GM19463 (cell line): ENCODE measurements at regions not wholly inside any gene's neighbourhood (a gene's known extent, or its start where the extent isn't known, plus 50 kb on each side); places are given as distances from the start of the nearest gene placed in this dataset.

Experiments used
- ATAC-seq: cut with Tn5 transposase; IDR thresholded peaks from one replicate; pipeline ENCODE4 v1.9.1; 2021; ENCODE audit warnings: mild to moderate bottlenecking, moderate library complexity; ENCODE audit not compliant: unreplicated experiment

DNA sequence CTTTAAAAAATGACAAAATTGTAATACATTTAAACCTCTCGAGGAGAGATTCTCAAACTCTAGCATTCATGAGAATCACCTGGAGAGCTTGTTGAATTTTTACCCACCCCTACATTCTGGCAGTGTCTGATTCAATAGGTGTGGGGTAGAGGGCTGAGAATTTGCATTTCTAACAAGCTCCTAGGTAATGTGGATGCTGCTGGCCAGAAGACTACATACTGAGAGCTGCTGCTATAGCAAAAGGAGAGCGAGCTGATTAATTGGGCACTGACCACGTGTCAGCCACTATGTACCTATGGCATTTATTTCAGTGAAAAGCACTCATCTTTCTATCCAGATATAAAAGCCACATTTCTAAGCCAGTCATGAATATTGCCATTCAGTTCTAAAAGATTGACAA lies 169.0 kb upstream of the NRSN1 start:
- no peak for ATAC-seq

DNA sequence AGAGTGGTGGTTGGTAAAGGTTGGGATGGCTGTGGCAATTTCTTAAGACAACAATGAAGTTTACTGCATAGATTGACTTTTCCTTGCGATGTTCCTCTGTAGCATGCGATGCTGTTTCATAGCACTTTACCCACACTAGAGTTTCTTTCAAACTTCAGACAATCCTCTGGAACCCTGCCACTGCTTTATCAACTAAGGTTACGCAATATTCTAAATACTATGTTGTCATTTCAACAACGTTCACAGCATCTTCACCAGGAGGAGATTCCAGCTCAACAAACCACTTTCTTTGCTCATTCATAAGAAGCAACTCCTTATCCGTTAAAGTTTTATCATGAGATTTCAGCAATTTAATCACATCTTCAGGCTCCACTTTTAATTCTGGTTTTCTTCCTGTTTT lies 161.2 kb upstream of the NRSN1 start:
- no peak for ATAC-seq

DNA sequence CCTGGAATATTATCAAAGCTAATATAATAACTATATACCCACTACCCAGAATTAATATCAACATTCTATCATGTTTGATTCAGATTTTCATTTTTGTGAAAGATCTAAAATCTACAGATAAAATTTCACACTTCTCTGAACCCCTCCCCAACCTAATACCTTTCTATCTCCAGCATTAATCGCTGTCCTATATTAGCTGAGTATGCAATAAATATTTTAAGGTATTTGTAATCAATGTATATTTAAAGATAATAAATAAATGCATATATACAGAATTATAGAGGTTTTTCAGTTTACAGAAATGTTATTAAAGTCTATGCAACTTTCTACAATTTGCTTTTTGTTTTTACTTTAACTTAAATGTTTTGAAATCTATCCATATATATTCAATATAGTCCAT lies 156.7 kb upstream of the NRSN1 start:
- no peak for ATAC-seq

DNA sequence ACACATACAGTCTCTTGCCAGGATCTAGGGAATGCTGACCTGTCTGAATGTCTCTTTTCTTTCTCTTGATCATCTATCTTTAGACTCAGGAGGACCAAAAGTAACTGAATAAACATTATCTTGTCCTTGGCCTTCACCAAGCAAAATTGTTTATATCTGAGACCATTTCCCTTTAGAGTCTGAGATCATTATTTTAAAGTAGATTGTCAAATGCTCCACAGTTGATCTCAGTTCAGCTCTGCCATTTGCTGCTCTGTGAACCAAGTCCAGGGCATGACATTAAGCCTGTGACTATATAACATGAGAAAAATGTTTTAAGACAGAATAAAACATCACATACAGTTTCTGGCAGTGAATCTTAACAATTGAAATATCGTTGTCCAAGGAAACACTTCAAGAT lies 148.3 kb upstream of the NRSN1 start:
- ATAC-seq: no peak

DNA sequence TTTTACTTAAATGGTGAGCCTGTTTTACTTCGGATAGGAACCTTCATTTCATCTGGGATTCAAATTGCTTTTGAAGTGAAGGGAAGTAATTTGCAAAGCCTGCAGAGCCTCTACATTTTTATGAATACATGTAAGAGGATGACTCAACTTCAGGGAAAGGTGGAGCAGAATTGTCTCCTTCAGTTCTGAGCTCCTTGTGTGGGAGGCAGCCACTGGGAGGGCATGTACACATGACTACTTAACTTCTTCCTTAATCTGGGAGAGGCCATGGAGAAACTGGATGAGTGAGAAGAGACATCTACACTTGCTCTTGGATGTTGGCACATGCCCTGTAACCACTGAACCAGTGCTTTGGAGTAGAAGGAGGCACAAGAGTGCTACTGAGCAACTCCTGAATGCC lies 145.1 kb upstream of the NRSN1 start:
- no peak for ATAC-seq

DNA sequence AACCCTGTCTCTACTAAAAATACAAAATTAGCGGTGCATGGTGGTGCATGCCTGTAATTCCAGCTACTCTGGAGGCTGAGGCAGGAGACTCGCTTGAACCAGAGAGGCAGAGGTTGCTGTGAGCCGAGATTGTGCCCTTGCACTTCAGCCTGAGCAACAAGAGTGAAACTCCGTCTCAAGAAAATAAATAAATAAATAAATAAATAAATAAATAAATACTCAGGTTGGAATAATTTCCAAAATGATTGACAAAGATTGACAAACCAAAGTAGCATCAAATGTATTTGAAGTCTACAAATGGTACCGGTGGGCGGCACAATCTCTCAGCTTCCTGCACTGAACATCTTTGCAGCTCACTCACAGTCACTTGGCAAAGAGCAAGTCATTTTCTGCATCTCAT lies 144.1 kb upstream of the NRSN1 start:
- no peak for ATAC-seq

DNA sequence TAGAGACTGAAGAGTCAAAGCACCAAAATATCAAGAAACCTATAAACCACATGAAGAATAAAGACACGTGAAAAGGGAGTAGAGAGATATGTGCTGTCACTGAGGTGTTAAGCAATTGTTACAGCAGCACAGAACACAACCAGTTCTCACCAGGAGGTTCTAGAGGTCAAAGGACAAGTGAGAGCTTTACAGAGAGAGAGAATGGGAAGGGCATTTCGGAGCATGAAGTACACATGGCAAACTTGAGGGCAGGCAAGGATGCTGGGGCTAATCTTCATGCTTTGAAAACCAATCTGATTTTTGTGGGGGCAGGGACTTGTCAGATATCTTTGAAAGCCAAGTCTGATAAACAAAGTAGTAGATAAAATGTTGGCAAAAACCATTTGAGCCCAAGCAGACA lies 142.3 kb upstream of the NRSN1 start:
- no peak for ATAC-seq

DNA sequence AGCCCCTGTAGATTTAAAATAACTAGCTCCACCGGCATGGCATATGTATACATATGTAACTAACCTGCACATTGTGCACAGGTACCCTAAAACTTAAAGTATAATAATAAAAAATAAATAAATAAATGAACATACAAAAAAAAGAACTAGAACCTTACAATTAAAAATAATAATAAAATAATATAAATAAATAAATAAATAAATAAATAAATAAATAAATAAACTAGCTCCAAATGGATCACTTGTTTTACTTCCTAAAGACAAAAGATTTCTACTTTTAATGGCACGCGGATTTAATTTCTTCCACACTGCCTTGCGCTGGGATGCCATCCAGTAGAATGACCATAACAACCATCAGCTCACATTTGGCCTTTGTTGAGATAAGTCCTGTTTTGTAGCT lies 141.0 kb upstream of the NRSN1 start:
- no peak for ATAC-seq

DNA sequence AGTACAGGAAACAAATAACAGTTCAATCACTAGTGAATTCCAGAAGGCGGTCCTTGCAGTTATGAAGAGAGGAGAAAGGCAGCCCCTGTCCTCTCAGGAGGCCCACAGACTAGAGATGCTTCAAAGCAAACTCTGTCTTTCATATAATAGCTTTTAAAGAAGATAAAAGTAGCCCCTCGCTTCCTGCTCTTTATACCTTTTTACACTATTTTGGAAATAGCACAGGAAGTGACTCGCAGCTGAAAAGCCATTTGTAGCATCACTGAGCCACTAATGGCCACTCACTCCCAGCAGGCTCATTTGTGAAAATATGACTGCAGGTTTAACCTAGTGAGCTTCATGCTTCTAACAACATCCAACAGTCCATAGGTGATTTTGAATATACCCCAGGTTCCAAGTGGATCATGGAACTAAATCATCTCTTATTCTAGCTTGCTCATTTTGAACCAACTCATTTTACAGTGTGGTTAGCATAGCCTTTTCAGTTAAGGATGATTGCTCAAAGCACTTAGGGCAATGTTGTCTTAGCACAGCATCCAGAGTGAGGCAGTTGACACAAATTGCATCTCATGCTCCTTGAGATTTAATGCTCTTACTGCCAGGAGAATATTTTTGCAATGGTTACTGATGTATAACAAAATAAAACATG lies 136.0 kb upstream of the NRSN1 start:
- ATAC-seq: no peak

DNA sequence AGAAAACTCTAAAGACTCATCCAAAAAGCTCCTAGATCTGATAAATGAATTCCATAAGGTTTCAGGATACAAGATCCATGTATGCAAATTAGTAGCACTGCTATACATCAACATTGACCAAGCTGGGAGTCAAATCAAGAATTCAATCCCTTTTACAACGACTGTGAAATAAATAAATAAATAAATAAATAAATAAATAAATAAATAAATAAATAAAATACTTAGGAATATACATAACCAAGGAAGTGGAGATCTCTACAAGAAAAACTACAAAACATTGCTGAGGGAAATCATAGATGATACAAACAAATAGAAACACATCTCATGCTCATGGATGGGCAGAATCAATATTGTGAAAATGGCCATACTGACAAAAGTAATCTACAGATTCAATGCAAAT lies 132.0 kb upstream of the NRSN1 start:
- ATAC-seq: no peak

DNA sequence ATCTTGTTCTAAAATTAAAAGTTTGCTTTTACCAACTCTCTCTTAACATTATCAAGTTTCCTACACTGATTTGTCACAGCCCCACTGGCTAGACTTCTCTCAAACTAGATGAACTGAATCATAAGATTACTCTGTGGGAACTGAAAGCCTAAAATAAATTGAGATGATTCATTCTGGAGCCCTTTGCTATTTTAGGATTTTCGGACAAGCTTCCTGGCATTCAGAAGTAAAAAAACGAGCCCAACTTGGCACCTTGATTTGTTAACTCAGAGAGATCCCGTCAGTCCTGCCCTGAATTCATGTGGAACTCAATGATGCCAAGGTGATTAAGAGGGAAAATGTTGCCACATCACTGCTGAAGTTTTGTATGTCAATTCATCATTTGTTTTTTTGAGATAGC lies 122.0 kb upstream of the NRSN1 start:
- no peak for ATAC-seq

DNA sequence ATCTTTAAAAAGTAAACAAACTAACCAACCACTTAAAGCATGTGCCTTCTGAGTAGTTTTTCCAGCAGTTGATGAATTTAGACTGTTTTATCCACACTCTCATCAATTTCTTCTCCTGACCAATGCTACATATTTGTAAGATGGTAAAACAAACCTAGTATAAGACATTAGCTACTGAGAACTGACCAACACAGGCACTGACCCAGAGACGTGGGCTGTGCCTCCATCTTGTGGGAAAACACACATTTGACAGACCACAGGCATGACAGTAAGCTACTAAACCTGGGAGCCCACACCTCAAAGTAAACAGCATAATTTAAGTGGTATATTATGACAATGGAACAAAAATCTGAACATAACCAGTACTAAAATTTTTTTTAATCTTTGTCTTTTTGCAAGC lies 121.4 kb upstream of the NRSN1 start:
- ATAC-seq: no peak

DNA sequence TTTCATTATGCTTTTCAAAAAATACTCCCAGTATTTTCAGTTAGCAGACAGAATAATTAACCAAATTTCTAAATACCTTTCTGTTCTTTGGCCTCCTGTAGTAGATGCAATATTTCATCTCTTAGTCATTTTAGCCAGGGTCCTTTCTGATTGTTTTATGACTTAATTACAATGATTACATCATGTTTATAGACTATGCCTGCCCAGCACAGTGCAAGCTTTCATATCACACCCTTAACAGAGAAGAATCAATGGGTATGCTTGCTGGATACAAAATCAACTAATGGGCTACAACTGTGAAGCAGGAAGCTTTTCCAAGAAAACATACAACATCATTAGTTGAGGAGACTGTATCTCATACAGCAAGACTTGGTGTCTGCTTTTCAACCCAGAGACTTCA lies 119.8 kb upstream of the NRSN1 start:
- no peak for ATAC-seq

DNA sequence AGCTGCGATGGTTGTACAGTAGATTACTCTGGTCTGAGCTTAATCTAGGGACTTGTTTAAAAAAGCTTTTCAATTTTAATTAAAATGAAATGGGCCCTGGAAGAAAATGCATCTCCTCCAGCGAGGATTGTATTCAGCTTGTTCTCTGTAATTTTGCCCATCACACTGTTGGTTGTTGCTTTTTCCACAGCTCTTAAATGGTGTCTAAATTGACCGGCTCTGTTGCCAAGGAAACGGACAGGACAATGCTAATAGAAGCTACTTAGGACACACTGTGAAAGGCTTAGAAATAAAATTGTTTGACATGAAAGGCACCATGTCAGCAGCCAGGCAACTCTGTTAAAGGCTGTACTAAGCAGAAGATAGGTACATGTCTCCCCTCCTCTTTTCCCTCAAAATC lies 116.7 kb upstream of the NRSN1 start:
- no peak for ATAC-seq

DNA sequence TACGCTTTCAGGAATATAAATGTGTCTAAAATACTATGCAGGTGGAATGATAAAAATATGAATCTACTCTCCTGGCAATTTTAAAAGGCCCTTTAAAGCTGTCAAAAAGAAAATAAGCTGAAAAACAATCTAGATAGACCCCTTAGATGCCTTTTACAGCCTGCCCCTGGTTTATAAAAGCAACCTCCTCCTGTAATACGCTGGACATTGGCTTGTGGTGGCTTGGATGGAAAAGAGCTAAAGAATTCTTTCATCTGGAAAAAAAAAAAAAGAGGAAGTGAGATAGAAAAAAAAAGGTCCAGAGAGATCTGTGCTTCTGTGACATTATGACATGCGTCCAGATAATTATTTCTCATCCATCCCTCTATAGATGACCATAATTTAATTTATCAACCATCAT lies 115.9 kb upstream of the NRSN1 start:
- no peak for ATAC-seq

DNA sequence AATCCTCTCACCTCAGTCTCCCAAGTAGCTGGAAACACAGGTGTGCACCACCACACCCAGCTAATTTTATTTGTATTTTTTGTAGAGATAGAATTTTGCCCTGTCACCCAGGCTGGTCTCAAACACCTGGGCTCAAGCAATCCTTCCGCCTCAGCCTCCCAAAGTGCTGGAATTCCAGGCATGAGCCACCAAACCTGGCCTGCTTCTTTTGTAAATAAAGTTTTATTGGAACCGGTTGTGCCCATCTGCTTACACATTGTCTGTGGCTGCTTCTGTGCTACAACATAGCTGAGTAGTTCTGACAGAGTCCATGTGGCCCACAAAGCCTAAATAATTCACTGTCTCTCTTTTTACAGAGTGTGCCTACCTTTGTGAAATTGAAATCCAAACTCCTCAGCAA lies 109.7 kb upstream of the NRSN1 start:
- ATAC-seq: no peak

DNA sequence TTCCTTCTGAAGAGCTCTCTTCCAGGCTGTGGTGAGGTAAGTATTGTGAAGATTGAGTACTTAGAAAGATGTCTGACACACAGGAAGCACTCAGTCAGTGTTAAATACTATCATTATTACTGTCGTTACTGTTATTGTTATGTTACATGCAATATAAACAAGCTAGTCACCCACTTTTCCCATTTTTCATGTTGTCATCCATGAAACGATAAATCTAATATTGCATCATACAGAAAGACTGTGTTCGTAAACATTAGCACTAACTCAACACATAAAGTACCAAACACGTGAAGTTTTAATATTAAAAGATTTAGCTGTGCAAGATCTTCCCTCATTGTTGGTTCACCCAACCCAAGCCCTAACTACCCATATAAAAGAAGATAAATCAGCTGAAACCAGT lies 109.2 kb upstream of the NRSN1 start:
- ATAC-seq: no peak

DNA sequence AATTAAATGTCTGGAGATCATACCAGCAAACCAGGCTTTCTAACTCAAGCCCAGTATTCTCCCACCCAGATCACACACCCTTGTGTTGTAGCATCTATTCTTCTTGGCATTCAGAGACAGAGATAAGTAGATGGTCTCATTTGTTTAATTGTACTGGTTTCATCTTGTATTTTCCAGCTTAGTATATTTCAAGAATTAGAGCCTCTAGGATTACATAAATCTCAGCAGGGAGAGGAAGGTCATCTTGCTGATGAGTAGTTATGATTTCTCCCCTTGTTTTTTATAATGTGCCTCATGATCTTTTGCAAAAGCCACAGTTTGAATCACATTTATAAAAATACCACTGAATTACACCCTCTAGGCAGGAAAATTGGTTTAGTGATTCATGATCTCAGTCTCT lies 106.6 kb upstream of the NRSN1 start:
- ATAC-seq: no peak

DNA sequence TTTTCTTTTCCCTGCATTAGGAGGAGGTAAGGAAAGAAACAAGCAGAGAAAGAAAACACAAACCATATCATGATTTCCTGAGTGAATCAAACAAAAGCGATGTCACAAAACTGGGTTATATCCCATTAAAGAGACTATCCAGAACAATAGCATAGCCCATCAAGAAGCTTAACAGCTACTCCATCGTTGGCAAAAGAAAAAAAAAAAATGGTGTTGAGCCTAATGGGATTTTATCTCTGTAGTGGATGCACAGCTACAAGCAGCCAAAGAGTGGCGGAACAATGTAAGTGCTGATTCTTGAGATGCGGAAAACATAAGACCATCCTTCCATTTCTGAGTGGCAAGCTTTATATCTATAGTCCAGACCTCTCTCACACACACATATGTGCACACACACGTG lies 106.2 kb upstream of the NRSN1 start:
- no peak for ATAC-seq

DNA sequence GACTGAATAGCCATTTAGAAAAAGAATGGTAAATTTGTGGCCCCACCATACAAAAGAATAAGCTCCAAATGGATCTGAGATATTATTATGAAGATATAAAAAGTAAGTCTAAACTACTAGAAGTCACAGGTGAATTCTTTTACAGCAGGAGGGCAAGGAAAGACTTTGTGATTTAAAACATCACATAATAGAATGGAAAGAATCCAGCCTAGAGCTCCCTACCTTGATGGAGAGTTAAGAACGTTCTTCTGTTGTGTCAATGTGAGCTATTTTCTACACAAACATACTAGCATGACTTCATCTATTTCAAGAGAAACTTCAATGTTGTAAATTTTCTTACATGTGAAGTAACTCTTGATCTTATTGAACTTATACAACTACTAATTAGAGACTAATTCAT lies 100.0 kb upstream of the NRSN1 start:
- ATAC-seq: no peak

DNA sequence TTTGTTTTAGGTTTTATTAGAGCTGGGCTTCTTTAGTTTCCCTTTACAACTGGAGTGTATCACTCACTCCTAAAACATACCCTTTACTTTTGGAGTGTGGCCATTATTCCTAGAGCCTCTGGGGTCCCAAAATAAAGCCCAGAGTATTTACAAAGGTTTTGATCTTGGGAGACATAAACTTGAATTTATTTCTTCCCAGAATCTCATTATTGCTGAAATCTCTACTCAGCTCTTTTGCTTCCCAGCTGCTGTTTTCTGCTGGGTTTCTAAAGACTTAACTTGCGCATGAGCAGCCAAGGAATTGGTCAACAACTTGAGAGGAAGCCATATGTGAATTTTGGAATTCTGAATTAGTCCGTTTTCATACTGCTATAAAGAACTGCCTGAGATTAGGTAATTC lies 94.5 kb upstream of the NRSN1 start:
- no peak for ATAC-seq

DNA sequence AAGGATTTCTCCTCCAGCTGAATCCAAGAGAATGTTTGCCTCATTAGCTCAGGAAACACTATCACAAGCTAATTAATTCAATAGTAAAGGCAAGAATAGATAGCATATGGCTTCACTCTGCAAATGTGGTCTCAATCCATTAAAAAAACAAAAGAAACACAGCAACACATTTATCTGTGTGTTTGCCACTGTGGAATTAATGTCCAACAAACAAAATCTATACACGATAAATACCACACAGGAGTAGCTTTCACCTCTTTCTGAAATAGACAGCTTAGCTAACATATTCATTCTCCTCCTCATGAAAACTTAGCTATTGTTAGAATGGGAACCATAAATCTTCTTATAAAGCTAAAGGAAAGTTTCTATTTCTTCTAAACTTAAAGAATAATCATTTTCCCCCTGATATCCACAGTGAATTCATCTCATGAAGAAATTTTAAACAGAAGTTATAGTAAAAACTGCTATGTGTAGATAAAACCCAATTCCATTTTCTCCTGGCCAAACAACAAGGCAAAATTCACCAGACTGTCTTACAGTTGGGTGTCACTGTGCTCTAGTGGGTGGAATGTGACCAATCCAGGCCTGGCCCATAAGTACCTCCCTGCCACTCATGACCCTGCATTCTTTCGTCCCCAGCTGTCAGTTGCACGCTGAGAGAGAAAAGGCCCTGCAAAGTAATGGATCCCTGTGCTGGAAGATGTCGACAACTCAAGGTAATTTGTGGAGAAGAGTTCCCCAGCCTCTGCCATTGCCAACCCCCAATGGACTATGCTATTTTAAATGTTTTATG lies 92.9 kb upstream of the NRSN1 start:
- no peak for ATAC-seq

DNA sequence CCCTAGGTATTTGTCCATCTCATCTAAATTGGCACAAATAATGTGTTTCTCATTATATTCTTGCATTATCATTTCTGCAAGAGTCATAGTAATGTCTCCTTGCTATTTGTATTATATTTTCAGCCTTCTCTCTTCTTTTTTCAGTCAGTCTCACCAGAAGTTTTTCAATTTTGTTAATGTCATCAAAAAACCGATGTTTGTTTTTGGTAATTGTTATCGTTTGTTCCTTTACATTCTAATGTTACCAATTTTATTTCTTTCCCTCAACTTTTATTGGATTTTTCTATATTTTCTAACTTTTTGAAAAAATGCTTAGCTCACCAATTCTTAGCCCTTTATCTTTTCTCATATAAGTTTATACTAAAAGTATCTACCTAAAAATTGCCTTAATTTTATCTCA lies 82.2 kb upstream of the NRSN1 start:
- no peak for ATAC-seq
